Thyroid gland (tissue), 4 donors: ENCODE measurements at regions not wholly inside any gene's neighbourhood (a gene's known extent, or its start where the extent isn't known, plus 50 kb on each side); places are given as distances from the start of the nearest gene placed in this dataset.

ENCODE experiments used
- DNase-seq, 2 donors: peaks; one replicate each; pipeline ENCODE4 v3.0.0-alpha.2; 2019
- H3K27ac ChIP-seq, 3 donors: fragments of 200-600 bp; sonication (generic); 1 replicate in 2 of 3; 2 replicates in 1 of 3; pipeline ENCODE4 v1.5.1; 2016 to 2019; ENCODE audit warnings: mild to moderate bottlenecking in 1 of 3, moderate library complexity in 1 of 3
- H3K27me3 ChIP-seq: fragments of 200-600 bp; sonication (generic); one replicate; pipeline ENCODE4 v1.5.1; 2019
- H3K36me3 ChIP-seq, 2 donors: fragments of 200-600 bp; sonication (generic); one replicate each; pipeline ENCODE4 v1.5.1; 2016 to 2019
- H3K4me1 ChIP-seq, 2 donors: fragments of 200-600 bp; sonication (generic); one replicate each; pipeline ENCODE4 v1.5.1; 2017 to 2019
- H3K4me3 ChIP-seq, 3 donors: fragments of 200-600 bp; sonication (generic); replicated peaks in 1 of 3; 1 replicate in 2 of 3; 2 replicates in 1 of 3; pipeline ENCODE4 v1.5.1; 2016; ENCODE audit warnings: mild to moderate bottlenecking in 1 of 3
- H3K9me3 ChIP-seq: fragments of 200-600 bp; sonication (generic); one replicate; pipeline ENCODE4 v1.5.1; 2017
- CTCF ChIP-seq, 6 experiments: fragments of 200-600 bp in 3 of 6; fragments of 450-650 bp in 3 of 6; sonication (generic) in 3 of 6; IDR thresholded peaks; one replicate each; pipeline ENCODE4 v1.5.1; 2016 to 2019; ENCODE audit warnings: antibody characterized with exemption in 6 of 6, mild to moderate bottlenecking in 2 of 6, inconsistent platforms in 1 of 6, moderate library complexity in 1 of 6
- POLR2A ChIP-seq, 2 donors: fragments of 450-650 bp; IDR thresholded peaks; one replicate each; pipeline ENCODE4 v1.6.1; 2017; ENCODE audit warnings: antibody characterized with exemption in 2 of 2, mild to moderate bottlenecking in 2 of 2, moderate library complexity in 1 of 2
- WGBS, 2 donors: methylation state at CpG; one replicate each; pipeline ENCODE4 v1.1.5; 2017; 5-methylcytosine and 5-hydroxymethylcytosine counted together
- intact Hi-C: fragments of 100-400 bp; cut with DNase I; formaldehyde crosslinking; loops from one replicate; pipeline ENCODE4 v1.15.1; 2023

GRCh38 chr14:100403105-100403504 is 80.0 kb downstream of the SLC25A47 start:
- Histone ChIP-seq H3K4me3 (no peak overlapping the region), H3K27ac (no peak overlapping the region), H3K36me3 (no peaks in the 10 kb centered on the region), H3K9me3 (no peaks in the 10 kb centered on the region), H3K4me1 (no peaks in the 10 kb centered on the region), H3K27me3 (no peaks in the 10 kb centered on the region)
- intact Hi-C loops, result no loop called here
- 87 to 90% methylated on average over 5 of the region's 5 CpGs for WGBS, 2 donors
- no peak for DNase-seq
- TF ChIP-seq CTCF (IDR thresholded peaks at IDR 0.05) (no peak), POLR2A (IDR thresholded peaks at IDR 0.05) (no peak)

GRCh38 chr14:100403802-100404365 is 80.7 kb downstream of the SLC25A47 start:
- intact Hi-C loops, result no loop called here
- H3K4me1 ChIP-seq, result no peaks in the 10 kb centered on the region
- no peak for TF ChIP-seq CTCF (IDR thresholded peaks at IDR 0.05)
- TF ChIP-seq POLR2A (IDR thresholded peaks at IDR 0.05), result no peak
- WGBS, 2 donors, result 95 to 96% methylated on average over 10 of the region's 10 CpGs
- H3K9me3 ChIP-seq, result no peaks in the 10 kb centered on the region
- no peak for DNase-seq
- H3K27me3 ChIP-seq, result no peaks in the 10 kb centered on the region
- no peak overlapping the region for H3K27ac ChIP-seq
- H3K4me3 ChIP-seq, result no peak overlapping the region
- no peaks in the 10 kb centered on the region for H3K36me3 ChIP-seq

- Histone ChIP-seq H3K4me3 (no peak overlapping the region), H3K27me3 (no peaks in the 10 kb centered on the region), H3K4me1 (no peaks in the 10 kb centered on the region), H3K9me3 (no peaks in the 10 kb centered on the region), H3K27ac (no peak overlapping the region), H3K36me3 (no peaks in the 10 kb centered on the region)
- no peak for DNase-seq
- WGBS, 2 donors, result 72 to 96% methylated on average over 4 of the region's 4 CpGs
- intact Hi-C loops, result no loop called here
- no peak for TF ChIP-seq POLR2A (IDR thresholded peaks at IDR 0.05)
- no peak for TF ChIP-seq CTCF (IDR thresholded peaks at IDR 0.05)
Measured at GRCh38 chr14:100404419-100404818, 81.3 kb downstream of the SLC25A47 start.

- no peaks in the 10 kb centered on the region for H3K27me3 ChIP-seq
- H3K4me1 ChIP-seq, result no peaks in the 10 kb centered on the region
- DNase-seq, result no peak
- intact Hi-C loops, result no loop called here
- no peak overlapping the region for H3K27ac ChIP-seq
- H3K36me3 ChIP-seq, result no peaks in the 10 kb centered on the region
- H3K9me3 ChIP-seq, result no peaks in the 10 kb centered on the region
- TF ChIP-seq CTCF (IDR thresholded peaks at IDR 0.05) (no peak), POLR2A (IDR thresholded peaks at IDR 0.05) (no peak)
- 92 to 93% methylated on average over 12 of the region's 12 CpGs for WGBS, 2 donors
- H3K4me3 ChIP-seq, result no peak overlapping the region
Measured at GRCh38 chr14:100405760-100406455, 82.8 kb downstream of the SLC25A47 start.

GRCh38 chr14:100406505-100407131 is 83.5 kb downstream of the SLC25A47 start:
- no peak overlapping the region for H3K27ac ChIP-seq
- intact Hi-C loops, result no loop called here
- H3K9me3 ChIP-seq, result no peaks in the 10 kb centered on the region
- no peaks in the 10 kb centered on the region for H3K27me3 ChIP-seq
- TF ChIP-seq CTCF (IDR thresholded peaks at IDR 0.05), result no peak
- no peak for TF ChIP-seq POLR2A (IDR thresholded peaks at IDR 0.05)
- DNase-seq, result no peak
- WGBS, 2 donors, result 83 to 92% methylated on average over 10 of the region's 10 CpGs
- H3K36me3 ChIP-seq, result no peaks in the 10 kb centered on the region
- no peaks in the 10 kb centered on the region for H3K4me1 ChIP-seq
- H3K4me3 ChIP-seq, result no peak overlapping the region
